ENCODE measurements at regions not wholly inside any gene's neighbourhood (a gene's known extent, or its start where the extent isn't known, plus 50 kb on each side); places are given as distances from the start of the nearest gene placed in this dataset.
A peak's percentile ranks its signal among the peaks of the same experiment; 100 is the strongest.

GRCh38 chr14:65281991-65282895, 130.3 kb upstream of the FUT8 start:
- peaks cover 23% of the 10 kb centered on the region for H3K4me1 Mint-ChIP-seq
- ATAC-seq (replicated peaks), result peak; percentile 37
- no peaks in the 10 kb centered on the region for H3K9me3 Mint-ChIP-seq
- H3K36me3 Mint-ChIP-seq (ENCODE audit: low read depth), result no peaks in the 10 kb centered on the region
- peak overlapping the region; percentile 78 for H3K4me3 Mint-ChIP-seq
- peak overlapping the region; percentile 90 for H3K27ac Mint-ChIP-seq
- no peaks in the 10 kb centered on the region for H3K27me3 Mint-ChIP-seq

- Mint-ChIP-seq H3K4me3 (peak overlapping the region; percentile 78), H3K27me3 (no peaks in the 10 kb centered on the region), H3K9me3 (peaks cover 1% of the 10 kb centered on the region), H3K4me1 (peaks cover 29% of the 10 kb centered on the region), H3K36me3 (ENCODE audit: low read depth) (no peaks in the 10 kb centered on the region), H3K27ac (peak overlapping the region; percentile 90)
- no peak for ATAC-seq (replicated peaks)
These were observed 129.7 kb upstream of the FUT8 start for GRCh38 chr14:65282896-65283253.

GRCh38 chr14:65286443-65286842, 126.1 kb upstream of the FUT8 start:
- no peak for ATAC-seq (replicated peaks)
- Mint-ChIP-seq H3K36me3 (ENCODE audit: low read depth) (no peaks in the 10 kb centered on the region), H3K4me3 (peak overlapping the region; percentile 90), H3K27ac (no peak overlapping the region), H3K4me1 (peaks cover 53% of the 10 kb centered on the region), H3K9me3 (peaks cover 3% of the 10 kb centered on the region), H3K27me3 (no peaks in the 10 kb centered on the region)

- Mint-ChIP-seq H3K4me1 (peaks cover 49% of the 10 kb centered on the region), H3K36me3 (ENCODE audit: low read depth) (no peaks in the 10 kb centered on the region), H3K27me3 (no peaks in the 10 kb centered on the region), H3K4me3 (peak overlapping the region; percentile 90), H3K27ac (peak overlapping the region; percentile 97), H3K9me3 (peaks cover 3% of the 10 kb centered on the region)
- ATAC-seq (replicated peaks), result peak; percentile 77
These were observed 125.0 kb upstream of the FUT8 start for GRCh38 chr14:65287264-65288131.

- Mint-ChIP-seq H3K4me1 (peaks cover 38% of the 10 kb centered on the region), H3K27ac (peak overlapping the region; percentile 51), H3K4me3 (peak overlapping the region; percentile 33), H3K27me3 (no peaks in the 10 kb centered on the region), H3K9me3 (peaks cover 3% of the 10 kb centered on the region), H3K36me3 (ENCODE audit: low read depth) (no peaks in the 10 kb centered on the region)
- ATAC-seq (replicated peaks), result peak; percentile 74
These were observed 121.7 kb upstream of the FUT8 start for GRCh38 chr14:65290830-65291229.

- H3K9me3 Mint-ChIP-seq, result peaks cover 3% of the 10 kb centered on the region
- peak overlapping the region; percentile 33 for H3K4me3 Mint-ChIP-seq
- peaks cover 38% of the 10 kb centered on the region for H3K4me1 Mint-ChIP-seq
- no peak for ATAC-seq (replicated peaks)
- no peaks in the 10 kb centered on the region for H3K36me3 Mint-ChIP-seq (ENCODE audit: low read depth)
- no peaks in the 10 kb centered on the region for H3K27me3 Mint-ChIP-seq
- peak overlapping the region; percentile 51 for H3K27ac Mint-ChIP-seq
These were observed 121.0 kb upstream of the FUT8 start for GRCh38 chr14:65291531-65291930.

GRCh38 chr14:65294816-65295215, 117.7 kb upstream of the FUT8 start:
- no peaks in the 10 kb centered on the region for H3K27me3 Mint-ChIP-seq
- H3K4me1 Mint-ChIP-seq, result peaks cover 12% of the 10 kb centered on the region
- H3K4me3 Mint-ChIP-seq, result no peak overlapping the region
- ATAC-seq (replicated peaks), result no peak
- no peaks in the 10 kb centered on the region for H3K36me3 Mint-ChIP-seq (ENCODE audit: low read depth)
- H3K9me3 Mint-ChIP-seq, result no peaks in the 10 kb centered on the region
- H3K27ac Mint-ChIP-seq, result no peak overlapping the region

- H3K36me3 Mint-ChIP-seq (ENCODE audit: low read depth), result no peaks in the 10 kb centered on the region
- H3K27ac Mint-ChIP-seq, result no peak overlapping the region
- H3K9me3 Mint-ChIP-seq, result no peaks in the 10 kb centered on the region
- no peak for ATAC-seq (replicated peaks)
- H3K4me1 Mint-ChIP-seq, result peaks cover 5% of the 10 kb centered on the region
- no peaks in the 10 kb centered on the region for H3K27me3 Mint-ChIP-seq
- H3K4me3 Mint-ChIP-seq, result no peak overlapping the region
These were observed 116.1 kb upstream of the FUT8 start for GRCh38 chr14:65296402-65296801.

GRCh38 chr14:65296876-65297275, 115.7 kb upstream of the FUT8 start:
- no peak for ATAC-seq (replicated peaks)
- H3K9me3 Mint-ChIP-seq, result no peaks in the 10 kb centered on the region
- H3K36me3 Mint-ChIP-seq (ENCODE audit: low read depth), result no peaks in the 10 kb centered on the region
- peaks cover 2% of the 10 kb centered on the region for H3K4me1 Mint-ChIP-seq
- H3K4me3 Mint-ChIP-seq, result no peak overlapping the region
- H3K27ac Mint-ChIP-seq, result no peak overlapping the region
- no peaks in the 10 kb centered on the region for H3K27me3 Mint-ChIP-seq

- Mint-ChIP-seq H3K4me1 (peaks cover 8% of the 10 kb centered on the region), H3K9me3 (no peaks in the 10 kb centered on the region), H3K36me3 (ENCODE audit: low read depth) (no peaks in the 10 kb centered on the region), H3K27me3 (no peaks in the 10 kb centered on the region), H3K4me3 (no peak overlapping the region), H3K27ac (no peak overlapping the region)
- ATAC-seq (replicated peaks), result no peak
These were observed 114.8 kb upstream of the FUT8 start for GRCh38 chr14:65297744-65298143.

GRCh38 chr14:65299826-65300225, 112.7 kb upstream of the FUT8 start:
- Mint-ChIP-seq H3K36me3 (ENCODE audit: low read depth) (no peaks in the 10 kb centered on the region), H3K4me1 (peaks cover 9% of the 10 kb centered on the region), H3K27me3 (no peaks in the 10 kb centered on the region), H3K4me3 (no peak overlapping the region), H3K9me3 (no peaks in the 10 kb centered on the region), H3K27ac (no peak overlapping the region)
- ATAC-seq (replicated peaks), result no peak

- H3K27ac Mint-ChIP-seq, result peak overlapping the region; percentile 61
- peak; percentile 12 for ATAC-seq (replicated peaks)
- no peaks in the 10 kb centered on the region for H3K36me3 Mint-ChIP-seq (ENCODE audit: low read depth)
- peak overlapping the region; percentile 48 for H3K4me3 Mint-ChIP-seq
- H3K9me3 Mint-ChIP-seq, result no peaks in the 10 kb centered on the region
- no peaks in the 10 kb centered on the region for H3K27me3 Mint-ChIP-seq
- H3K4me1 Mint-ChIP-seq, result peaks cover 9% of the 10 kb centered on the region
These were observed 110.5 kb upstream of the FUT8 start for GRCh38 chr14:65301862-65302539.

GRCh38 chr14:65302571-65303189, 109.8 kb upstream of the FUT8 start:
- H3K4me1 Mint-ChIP-seq, result peaks cover 9% of the 10 kb centered on the region
- H3K36me3 Mint-ChIP-seq (ENCODE audit: low read depth), result no peaks in the 10 kb centered on the region
- peak overlapping the region; percentile 61 for H3K27ac Mint-ChIP-seq
- H3K4me3 Mint-ChIP-seq, result peak overlapping the region; percentile 48
- no peaks in the 10 kb centered on the region for H3K27me3 Mint-ChIP-seq
- no peaks in the 10 kb centered on the region for H3K9me3 Mint-ChIP-seq
- peak; percentile 83 for ATAC-seq (replicated peaks)
